ENCODE measurements at regions not wholly inside any gene's neighbourhood (a gene's known extent, or its start where the extent isn't known, plus 50 kb on each side); places are given as distances from the start of the nearest gene placed in this dataset.

DNA sequence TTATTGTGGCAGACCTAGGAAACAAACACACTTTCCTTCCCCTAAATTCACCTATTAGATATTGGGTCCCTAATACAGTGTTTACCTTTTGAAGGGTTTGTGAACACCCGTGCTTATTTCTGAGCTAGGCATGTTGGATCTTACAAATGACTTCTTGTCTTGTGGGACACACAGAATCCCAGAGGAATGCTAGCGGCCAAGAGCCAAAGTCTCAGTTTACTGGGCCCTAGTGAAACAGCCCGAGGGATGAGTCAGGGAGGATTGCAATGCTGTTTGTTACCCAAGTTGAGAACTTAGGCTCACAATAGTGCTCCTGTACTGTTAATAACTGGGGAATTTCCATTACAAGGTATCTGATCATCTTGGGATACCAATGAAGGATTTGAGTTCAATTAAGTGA, 100.1 kb upstream of the AKT3 start:
- TF ChIP-seq CTCF (IDR thresholded peaks at IDR 0.05) (no peak), POLR2A (IDR thresholded peaks at IDR 0.05) (no peak)
